ENCODE measurements at regions not wholly inside any gene's neighbourhood (a gene's known extent, or its start where the extent isn't known, plus 50 kb on each side); places are given as distances from the start of the nearest gene placed in this dataset.

GRCh38 chr2:83784947-83785346, 674.1 kb downstream of the SUCLG1 start:
- TF ChIP-seq ZSCAN20 (CRISPR knock-in tag; IDR thresholded peaks at IDR 0.05), result no peak
- no peak for TF ChIP-seq CHD2 (IDR thresholded peaks at IDR 0.05; ENCODE audit: low read length, partially characterized antibody)
- no peak for TF ChIP-seq EP300 (IDR thresholded peaks at IDR 0.05)
- no peak for TF ChIP-seq CBX2 (IDR thresholded peaks at IDR 0.05; ENCODE audit: borderline replicate concordance, low read depth)
- TF ChIP-seq E2F6 (IDR thresholded peaks at IDR 0.05; ENCODE audit: borderline replicate concordance, low read depth), result no peak
- TF ChIP-seq CTCF (IDR thresholded peaks at IDR 0.05), result no peak
- no peak for TF ChIP-seq POLR2A (IDR thresholded peaks at IDR 0.05; ENCODE audit: low read length)
- TF ChIP-seq KDM5A (IDR thresholded peaks at IDR 0.05), result no peak
- TF ChIP-seq FOSL2 (IDR thresholded peaks at IDR 0.05), result no peak
- no peak for TF ChIP-seq FOSL2 (CRISPR knock-in tag; IDR thresholded peaks at IDR 0.05)
- no peak for TF ChIP-seq BHLHE40 (IDR thresholded peaks at IDR 0.05; ENCODE audit: low read depth, low read length)
- no peak for TF ChIP-seq SMC3 (IDR thresholded peaks at IDR 0.05)
